Mesothelial cell of epicardium (in vitro differentiated cells): ENCODE measurements at regions not wholly inside any gene's neighbourhood (a gene's known extent, or its start where the extent isn't known, plus 50 kb on each side); places are given as distances from the start of the nearest gene placed in this dataset.

Experiments used
- DNase-seq, 2 experiments: peaks; one replicate each; pipeline ENCODE4 v3.0.0; 2021; ENCODE audit warnings: low spot score in 2 of 2; ENCODE audit not compliant: unreplicated experiment in 2 of 2
- H3K27ac Mint-ChIP-seq: 2 replicates; pipeline ENCODE4 v1.8.0; 2021; ENCODE audit warnings: mixed read lengths
- H3K27me3 Mint-ChIP-seq: 2 replicates; pipeline ENCODE4 v1.8.0; 2021; ENCODE audit warnings: low read depth, mixed read lengths
- H3K36me3 Mint-ChIP-seq: 2 replicates; pipeline ENCODE4 v1.8.0; 2021; ENCODE audit warnings: mixed read lengths
- H3K4me1 Mint-ChIP-seq: 2 replicates; pipeline ENCODE4 v1.8.0; 2021; ENCODE audit warnings: mixed read lengths
- H3K4me3 Mint-ChIP-seq: 2 replicates; pipeline ENCODE4 v1.8.0; 2021; ENCODE audit warnings: mild to moderate bottlenecking, moderate library complexity, mixed read lengths
- H3K9me3 Mint-ChIP-seq: 2 replicates; pipeline ENCODE4 v1.8.0; 2021; ENCODE audit warnings: mixed read lengths
- CTCF ChIP-seq: fragments of 200-600 bp; sonication (generic); IDR thresholded peaks from one replicate; pipeline ENCODE4 v1.5.0; 2021; ENCODE audit warnings: antibody characterized with exemption; ENCODE audit not compliant: unreplicated experiment

- no peak for TF ChIP-seq CTCF
- no peak overlapping the region for H3K4me3 Mint-ChIP-seq
- H3K27me3 Mint-ChIP-seq: peaks cover 2% of the 10 kb centered on the region
- no peak overlapping the region for H3K27ac Mint-ChIP-seq
- DNase-seq: no peak
- H3K36me3 Mint-ChIP-seq: no peaks in the 10 kb centered on the region
- H3K4me1 Mint-ChIP-seq: peaks cover 9% of the 10 kb centered on the region
- no peaks in the 10 kb centered on the region for H3K9me3 Mint-ChIP-seq
Measured at GRCh38 chr2:208698114-208698513, 291.5 kb downstream of the PTH2R start.

- no peak for DNase-seq
Measured at GRCh38 chr2:208708486-208708885, 301.9 kb downstream of the PTH2R start.

GRCh38 chr2:208711598-208711997 lies 305.0 kb downstream of the PTH2R start:
- peaks cover 5% of the 10 kb centered on the region for H3K9me3 Mint-ChIP-seq
- no peak overlapping the region for H3K4me3 Mint-ChIP-seq
- no peak for DNase-seq
- no peak overlapping the region for H3K27ac Mint-ChIP-seq
- H3K4me1 Mint-ChIP-seq: peaks cover 9% of the 10 kb centered on the region
- H3K36me3 Mint-ChIP-seq: no peaks in the 10 kb centered on the region
- no peak for TF ChIP-seq CTCF
- H3K27me3 Mint-ChIP-seq: no peaks in the 10 kb centered on the region

More at GRCh38 chr2:208708486-208708885, 301.9 kb downstream of the PTH2R start:
- no peak for TF ChIP-seq CTCF
- no peak overlapping the region for H3K4me3 Mint-ChIP-seq
- peaks cover 9% of the 10 kb centered on the region for H3K4me1 Mint-ChIP-seq
- H3K9me3 Mint-ChIP-seq: peaks cover 9% of the 10 kb centered on the region
- no peak overlapping the region for H3K27ac Mint-ChIP-seq
- H3K27me3 Mint-ChIP-seq: peaks cover 8% of the 10 kb centered on the region
- H3K36me3 Mint-ChIP-seq: no peaks in the 10 kb centered on the region

- no peak overlapping the region for H3K27ac Mint-ChIP-seq
- no peak for DNase-seq
- TF ChIP-seq CTCF: no peak
- H3K36me3 Mint-ChIP-seq: no peaks in the 10 kb centered on the region
- peaks cover 9% of the 10 kb centered on the region for H3K4me1 Mint-ChIP-seq
- peaks cover 3% of the 10 kb centered on the region for H3K27me3 Mint-ChIP-seq
- H3K4me3 Mint-ChIP-seq: no peak overlapping the region
- peaks cover 5% of the 10 kb centered on the region for H3K9me3 Mint-ChIP-seq
Measured at GRCh38 chr2:208713066-208713745, 306.6 kb downstream of the PTH2R start.

GRCh38 chr2:208718828-208719227 lies 312.2 kb downstream of the PTH2R start:
- no peaks in the 10 kb centered on the region for H3K4me1 Mint-ChIP-seq

More at GRCh38 chr2:208718828-208719227, 312.2 kb downstream of the PTH2R start:
- Mint-ChIP-seq H3K9me3 (no peaks in the 10 kb centered on the region), H3K36me3 (no peaks in the 10 kb centered on the region), H3K4me3 (no peak overlapping the region), H3K27ac (no peak overlapping the region), H3K27me3 (peaks cover 3% of the 10 kb centered on the region)
- no peak for TF ChIP-seq CTCF
- DNase-seq: no peak
